Panc1 (cell line): ENCODE measurements at regions not wholly inside any gene's neighbourhood (a gene's known extent, or its start where the extent isn't known, plus 50 kb on each side); places are given as distances from the start of the nearest gene placed in this dataset.

ENCODE experiments used
- ATAC-seq: fragments of 200-7000 bp; cut with Tn5 transposase; 2 replicates; pipeline ENCODE4 v1.9.1; 2020; ENCODE audit warnings: mild to moderate bottlenecking, moderate library complexity
- BruUV-seq: library from RNA; stranded (reverse); fragments of 400-500 nt; replicated peaks from 2 replicates; lab custom pipeline; 2021; lab: Mats Ljungman, UMichigan
- CTCF ChIA-PET: fragments of 300-600 bp; sonication (Branson Sonifier 250); formaldehyde crosslinking; loops from one replicate; lab custom pipeline; 2022; ENCODE audit warnings: antibody characterized with exemption; lab: Charles Lee
- POLR2A ChIA-PET: fragments of 300-600 bp; sonication (Branson Sonifier 250); formaldehyde crosslinking; loops from one replicate; lab custom pipeline; 2022; ENCODE audit warnings: antibody characterized with exemption; lab: Charles Lee
- DNase-seq: peaks from one replicate; pipeline ENCODE4 v3.0.0-alpha.2; 2010; ENCODE audit warnings: low read depth, low spot score
- H3K27ac ChIP-seq: 2 replicates; pipeline ENCODE4 v1.5.1; 2011; ENCODE audit warnings: mild to moderate bottlenecking, low read length, inconsistent platforms
- H3K27me3 ChIP-seq: fragments of 200-500 bp; sonication (Bioruptor generic); 2 replicates; pipeline ENCODE4 v1.6.0; 2014; ENCODE audit warnings: low read length, inconsistent platforms; ENCODE audit not compliant: control insufficient read depth, insufficient read depth
- H3K36me3 ChIP-seq: fragments of 200-500 bp; sonication (Bioruptor generic); 2 replicates; pipeline ENCODE4 v1.5.1; 2014; ENCODE audit warnings: inconsistent platforms, mild to moderate bottlenecking, low read length, moderate library complexity; ENCODE audit not compliant: control insufficient read depth, insufficient read depth
- H3K4me1 ChIP-seq: 2 replicates; pipeline ENCODE4 v1.5.1; 2011; ENCODE audit warnings: inconsistent platforms, mild to moderate bottlenecking, low read length, moderate library complexity; ENCODE audit not compliant: control insufficient read depth, insufficient read depth
- H3K4me3 ChIP-seq, 2 experiments: 2 replicates each; pipeline ENCODE4 v1.5.1; 2011 to 2012; ENCODE audit warnings: low read depth in 2 of 2, low read length in 2 of 2, mild to moderate bottlenecking in 2 of 2, inconsistent platforms in 1 of 2, moderate library complexity in 1 of 2
- H3K9me3 ChIP-seq: fragments of 200-500 bp; sonication (Bioruptor generic); 2 replicates; pipeline ENCODE4 v1.5.1; 2014; ENCODE audit warnings: low read depth, mild to moderate bottlenecking, inconsistent platforms, low read length, moderate library complexity; ENCODE audit not compliant: control insufficient read depth, insufficient read depth
- CTCF ChIP-seq: fragments of 450-650 bp; IDR thresholded peaks from 2 replicates; pipeline ENCODE4 v1.5.1; 2017; ENCODE audit warnings: mild to moderate bottlenecking
- POLR2AphosphoS5 ChIP-seq: IDR thresholded peaks from 2 replicates; pipeline ENCODE4 v1.6.1; 2012; ENCODE audit warnings: mild to moderate bottlenecking, low read depth, low read length, moderate library complexity
- SIN3A ChIP-seq: IDR thresholded peaks from 2 replicates; pipeline ENCODE4 v1.6.1; 2012; ENCODE audit warnings: low read depth, mild to moderate bottlenecking, low read length, moderate library complexity, borderline replicate concordance; ENCODE audit not compliant: insufficient read depth
- TCF7L2 ChIP-seq: IDR thresholded peaks from 2 replicates; pipeline ENCODE4 v1.6.1; 2011; ENCODE audit warnings: mild to moderate bottlenecking, low read depth, low read length, inconsistent platforms
- in situ Hi-C: cut with HindIII; loops from 2 replicates; pipeline ENCODE4 v1.10.0; 2016; ENCODE audit warnings: low sequenced_read_pairs, low pct_unique_long_range_greater_than_20kb
- intact Hi-C: fragments of 100-400 bp; cut with micrococcal nuclease; formaldehyde crosslinking; loops from one replicate; pipeline ENCODE4 v1.10.0; 2022; ENCODE audit not compliant: unreplicated experiment
- TF ChIP-seq, protein P1 (sequence below), 2 experiments: IDR thresholded peaks; 2 replicates each; pipeline ENCODE4 v1.6.1; 2011 to 2012; ENCODE audit warnings: low read depth in 2 of 2, control low read depth in 1 of 2, low read length in 1 of 2, mild to moderate bottlenecking in 1 of 2, moderate library complexity in 1 of 2; ENCODE audit not compliant: insufficient read depth in 1 of 2

DNA sequence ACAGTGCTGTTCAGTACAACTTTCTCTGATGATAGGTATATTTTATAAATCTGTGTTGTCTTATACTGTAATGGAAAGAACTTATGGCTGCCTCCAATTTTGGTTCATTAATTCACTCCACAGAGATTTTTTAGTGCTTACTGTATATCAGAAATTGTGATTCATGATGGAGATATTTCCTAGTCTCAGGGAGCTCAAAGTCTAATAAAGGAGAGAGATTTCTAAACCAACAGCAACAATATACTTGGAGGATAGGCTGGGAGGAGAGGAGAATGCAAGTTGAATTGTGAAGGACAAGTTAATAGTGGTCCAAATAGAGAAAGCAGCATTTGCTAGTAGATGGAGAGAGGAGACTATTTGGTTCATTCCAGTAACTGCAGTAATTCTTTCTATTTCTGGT lies 63.5 kb downstream of the TANC2 start:
- ATAC-seq (no peak), DNase-seq (no peak)
- H3K36me3 ChIP-seq: no peaks in the 10 kb centered on the region; the same call in 1 of the 2 replicates
- no TSS peak for BruUV-seq
- TF ChIP-seq TCF7L2 (no peak), CTCF (no peak), SIN3A (no peak)
- TF ChIP-seq, protein P1, sequence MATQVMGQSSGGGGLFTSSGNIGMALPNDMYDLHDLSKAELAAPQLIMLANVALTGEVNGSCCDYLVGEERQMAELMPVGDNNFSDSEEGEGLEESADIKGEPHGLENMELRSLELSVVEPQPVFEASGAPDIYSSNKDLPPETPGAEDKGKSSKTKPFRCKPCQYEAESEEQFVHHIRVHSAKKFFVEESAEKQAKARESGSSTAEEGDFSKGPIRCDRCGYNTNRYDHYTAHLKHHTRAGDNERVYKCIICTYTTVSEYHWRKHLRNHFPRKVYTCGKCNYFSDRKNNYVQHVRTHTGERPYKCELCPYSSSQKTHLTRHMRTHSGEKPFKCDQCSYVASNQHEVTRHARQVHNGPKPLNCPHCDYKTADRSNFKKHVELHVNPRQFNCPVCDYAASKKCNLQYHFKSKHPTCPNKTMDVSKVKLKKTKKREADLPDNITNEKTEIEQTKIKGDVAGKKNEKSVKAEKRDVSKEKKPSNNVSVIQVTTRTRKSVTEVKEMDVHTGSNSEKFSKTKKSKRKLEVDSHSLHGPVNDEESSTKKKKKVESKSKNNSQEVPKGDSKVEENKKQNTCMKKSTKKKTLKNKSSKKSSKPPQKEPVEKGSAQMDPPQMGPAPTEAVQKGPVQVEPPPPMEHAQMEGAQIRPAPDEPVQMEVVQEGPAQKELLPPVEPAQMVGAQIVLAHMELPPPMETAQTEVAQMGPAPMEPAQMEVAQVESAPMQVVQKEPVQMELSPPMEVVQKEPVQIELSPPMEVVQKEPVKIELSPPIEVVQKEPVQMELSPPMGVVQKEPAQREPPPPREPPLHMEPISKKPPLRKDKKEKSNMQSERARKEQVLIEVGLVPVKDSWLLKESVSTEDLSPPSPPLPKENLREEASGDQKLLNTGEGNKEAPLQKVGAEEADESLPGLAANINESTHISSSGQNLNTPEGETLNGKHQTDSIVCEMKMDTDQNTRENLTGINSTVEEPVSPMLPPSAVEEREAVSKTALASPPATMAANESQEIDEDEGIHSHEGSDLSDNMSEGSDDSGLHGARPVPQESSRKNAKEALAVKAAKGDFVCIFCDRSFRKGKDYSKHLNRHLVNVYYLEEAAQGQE (IDR thresholded peaks at IDR 0.05; ENCODE audit: insufficient read depth in 1 of 2, low read depth in 2 of 2, low read length in 1 of 2): no peak
- H3K4me3 ChIP-seq: no peak overlapping the region
- peaks cover 2% of the 10 kb centered on the region; the same call in 1 of the 2 replicates for H3K4me1 ChIP-seq
- in situ Hi-C loops: no loop called here
- no peak overlapping the region for H3K27ac ChIP-seq
- intact Hi-C loops: no loop called here
- ChIA-PET POLR2A (no interaction called here), CTCF (no interaction called here)
- no peaks in the 10 kb centered on the region for H3K27me3 ChIP-seq
- no peaks in the 10 kb centered on the region for H3K9me3 ChIP-seq

DNA sequence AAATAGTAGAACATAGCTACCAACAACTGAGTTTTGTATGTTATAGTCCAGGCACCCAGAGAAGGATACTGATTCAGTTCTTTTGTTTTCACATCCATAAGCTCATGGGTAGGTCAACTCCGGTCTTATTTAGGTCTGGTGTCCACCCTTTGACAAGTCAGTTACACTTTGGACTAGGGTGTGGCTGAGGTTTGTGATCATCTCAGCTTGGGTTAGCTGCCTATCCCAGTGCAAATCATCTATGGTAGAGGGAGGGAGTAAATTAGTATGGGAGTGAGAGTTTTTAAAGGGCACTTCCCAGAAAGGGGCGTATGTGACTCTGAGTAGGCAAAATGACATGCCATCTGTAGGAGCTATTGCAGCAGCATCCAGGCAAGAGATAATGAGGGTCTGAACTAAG lies 66.1 kb downstream of the TANC2 start:
- intact Hi-C loops (no loop called here), in situ Hi-C loops (no loop called here)
- CTCF ChIA-PET: no interaction called here
- DNase-seq (no peak), ATAC-seq (no peak)
- no peak for TF ChIP-seq SIN3A
- POLR2A ChIA-PET: no interaction called here
- no TSS peak for BruUV-seq
- Histone ChIP-seq H3K27ac (no peak overlapping the region), H3K36me3 (no peaks in the 10 kb centered on the region), H3K27me3 (no peaks in the 10 kb centered on the region), H3K9me3 (no peaks in the 10 kb centered on the region), H3K4me3 (no peak overlapping the region), H3K4me1 (peaks cover 3% of the 10 kb centered on the region; the same call in 1 of the 2 replicates)

GRCh38 chr17:63033142-63033541 lies 67.1 kb downstream of the TANC2 start:
- Histone ChIP-seq H3K27me3 (no peaks in the 10 kb centered on the region), H3K9me3 (no peaks in the 10 kb centered on the region), H3K27ac (no peak overlapping the region), H3K4me3 (no peak overlapping the region), H3K4me1 (peaks cover 3% of the 10 kb centered on the region; the same call in 1 of the 2 replicates), H3K36me3 (no peaks in the 10 kb centered on the region)
- in situ Hi-C loops (no loop called here), intact Hi-C loops (no loop called here)
- TF ChIP-seq, protein P1 (IDR thresholded peaks at IDR 0.05; ENCODE audit: insufficient read depth in 1 of 2, low read depth in 2 of 2, low read length in 1 of 2): no peak
- no peak for TF ChIP-seq SIN3A
- TF ChIP-seq CTCF: no peak
- TF ChIP-seq POLR2AphosphoS5: no peak
- TF ChIP-seq TCF7L2: no peak
- no peak for ATAC-seq
- BruUV-seq: no TSS peak
- DNase-seq: no peak
- ChIA-PET CTCF (no interaction called here), POLR2A (no interaction called here)
